GM23338 (cell line): ENCODE measurements at regions not wholly inside any gene's neighbourhood (a gene's known extent, or its start where the extent isn't known, plus 50 kb on each side); places are given as distances from the start of the nearest gene placed in this dataset.

ENCODE experiments used
- CREB1 ChIP-seq: fragments of 250-450 bp; sonication (Bioruptor Pico); IDR thresholded peaks from 2 replicates; pipeline ENCODE4 v1.5.0; 2020; ENCODE audit warnings: low read depth, mild to moderate bottlenecking, moderate library complexity
- CTCF ChIP-seq, 2 experiments: fragments of 200-600 bp in 1 of 2; sonication (generic) in 1 of 2; conservative IDR thresholded peaks; 2 replicates each; pipeline versions ENCODE4 v1.5.1 to v1.6.1; 2016 to 2017; ENCODE audit warnings: antibody characterized with exemption in 2 of 2, low read depth in 2 of 2, mild to moderate bottlenecking in 2 of 2, moderate library complexity in 1 of 2
- ETS1 ChIP-seq: IDR thresholded peaks from 2 replicates; pipeline ENCODE4 v1.6.1; 2016; ENCODE audit warnings: antibody characterized with exemption
- EZH2 ChIP-seq: fragments of 200-600 bp; sonication (generic); IDR thresholded peaks from one replicate; pipeline ENCODE4 v1.8.0; 2017; ENCODE audit warnings: antibody characterized with exemption, mild to moderate bottlenecking, low read depth; ENCODE audit not compliant: unreplicated experiment
- EZH2phosphoT487 ChIP-seq: fragments of 200-600 bp; sonication (generic); IDR thresholded peaks from one replicate; pipeline ENCODE4 v1.8.1; 2018; ENCODE audit warnings: antibody characterized with exemption; ENCODE audit not compliant: unreplicated experiment
- JUNB ChIP-seq: IDR thresholded peaks from one replicate; pipeline ENCODE4 v1.6.1; 2016; ENCODE audit warnings: antibody characterized with exemption; ENCODE audit not compliant: unreplicated experiment
- NANOG ChIP-seq: IDR thresholded peaks from 2 replicates; pipeline ENCODE4 v1.6.1; 2016; ENCODE audit warnings: antibody characterized with exemption, borderline replicate concordance
- POLR2AphosphoS5 ChIP-seq: IDR thresholded peaks from 2 replicates; pipeline ENCODE4 v1.6.1; 2016; ENCODE audit warnings: antibody characterized with exemption, low read depth
- REST ChIP-seq: IDR thresholded peaks from one replicate; pipeline ENCODE4 v1.6.1; 2018; ENCODE audit warnings: antibody characterized with exemption; ENCODE audit not compliant: unreplicated experiment
- STAT1 ChIP-seq: IDR thresholded peaks from one replicate; pipeline ENCODE4 v1.6.1; 2016; ENCODE audit warnings: antibody characterized with exemption; ENCODE audit not compliant: unreplicated experiment
- ZNF114 ChIP-seq: fragments of 250-450 bp; sonication (Bioruptor Pico); IDR thresholded peaks from 2 replicates; pipeline ENCODE4 v1.5.0; 2020; ENCODE audit warnings: mild to moderate bottlenecking, moderate library complexity
- ZNF331 ChIP-seq: fragments of 250-450 bp; sonication (Bioruptor Pico); IDR thresholded peaks from 2 replicates; pipeline ENCODE4 v1.5.0; 2020; ENCODE audit warnings: low read depth, mild to moderate bottlenecking, moderate library complexity

- TF ChIP-seq CTCF (conservative IDR thresholded peaks at IDR 0.05; ENCODE audit: low read depth in 2 of 2) (no peak), POLR2AphosphoS5 (no peak), REST (no peak), EZH2 (no peak), ZNF331 (no peak), EZH2phosphoT487 (no peak), CREB1 (no peak), ETS1 (no peak), ZNF114 (no peak), NANOG (no peak), JUNB (no peak), STAT1 (no peak)
These were observed 131.4 kb upstream of the MDFIC start for GRCh38 chr7:114790521-114790920.
